Keratinocyte (primary cell): ENCODE measurements at regions not wholly inside any gene's neighbourhood (a gene's known extent, or its start where the extent isn't known, plus 50 kb on each side); places are given as distances from the start of the nearest gene placed in this dataset.

Source experiments
- DNase-seq: peaks from one replicate; pipeline ENCODE4 v3.0.0-alpha.2; 2011; ENCODE audit warnings: low read depth, missing footprints, low spot score
- FAIRE-seq: peaks from 2 replicates; lab custom pipeline; 2011; peaks lifted over from hg19 to GRCh38; lab: Jason Lieb, UNC
- H2AFZ ChIP-seq: 2 replicates; pipeline ENCODE4 v1.6.0; 2012; ENCODE audit warnings: low read length, control low read depth, inconsistent platforms; ENCODE audit not compliant: control insufficient read depth
- H3K27ac ChIP-seq: 2 replicates; pipeline ENCODE4 v1.5.1; 2011; ENCODE audit warnings: low read length; ENCODE audit not compliant: control insufficient read depth, insufficient read depth
- H3K27me3 ChIP-seq: 3 replicates; pipeline ENCODE4 v1.6.0; 2011; ENCODE audit warnings: low read length; ENCODE audit not compliant: control insufficient read depth, insufficient read depth; ENCODE audit errors: extremely low read depth
- H3K36me3 ChIP-seq, 2 experiments: 2 replicates in 1 of 2; 3 replicates in 1 of 2; pipeline ENCODE4 v1.5.1; 2011; ENCODE audit warnings: low read length in 2 of 2, mild to moderate bottlenecking in 1 of 2; ENCODE audit not compliant: control insufficient read depth in 2 of 2, insufficient read depth in 2 of 2; ENCODE audit errors: extremely low read depth in 1 of 2
- H3K4me1 ChIP-seq: 3 replicates; pipeline ENCODE4 v1.5.1; 2011; ENCODE audit warnings: low read length; ENCODE audit not compliant: control insufficient read depth, insufficient read depth; ENCODE audit errors: extremely low read depth
- H3K4me2 ChIP-seq: 3 replicates; pipeline ENCODE4 v1.6.0; 2011; ENCODE audit warnings: low read depth, low read length; ENCODE audit not compliant: control insufficient read depth, insufficient read depth; ENCODE audit errors: extremely low read depth
- H3K4me3 ChIP-seq, 3 experiments: fragments of 200-600 bp in 1 of 3; sonication (generic) in 1 of 3; 2 replicates in 2 of 3; 3 replicates in 1 of 3; pipeline ENCODE4 v1.5.1; 2011 to 2016; ENCODE audit warnings: low read length in 3 of 3, mild to moderate bottlenecking in 3 of 3, control low read depth in 2 of 3, inconsistent platforms in 1 of 3, low read depth in 1 of 3, mixed read lengths in 1 of 3, mixed run types in 1 of 3, moderate library complexity in 1 of 3; ENCODE audit not compliant: control insufficient read depth in 2 of 3, insufficient read depth in 2 of 3; ENCODE audit errors: extremely low read depth in 1 of 3
- H3K79me2 ChIP-seq: 2 replicates; pipeline ENCODE4 v1.6.0; 2012; ENCODE audit warnings: low read length; ENCODE audit not compliant: control insufficient read depth, insufficient read depth
- H3K9ac ChIP-seq: 3 replicates; pipeline ENCODE4 v1.6.0; 2011; ENCODE audit warnings: low read length; ENCODE audit not compliant: control insufficient read depth, insufficient read depth; ENCODE audit errors: extremely low read depth
- H3K9me1 ChIP-seq: 3 replicates; pipeline ENCODE4 v1.6.0; 2011; ENCODE audit warnings: low read length; ENCODE audit not compliant: control insufficient read depth, insufficient read depth; ENCODE audit errors: extremely low read depth
- H3K9me3 ChIP-seq: 2 replicates; pipeline ENCODE4 v1.5.1; 2012; ENCODE audit warnings: low read depth, low read length; ENCODE audit not compliant: control insufficient read depth
- H4K20me1 ChIP-seq: 3 replicates; pipeline ENCODE4 v1.6.0; 2011; ENCODE audit warnings: low read length; ENCODE audit not compliant: control insufficient read depth, insufficient read depth; ENCODE audit errors: extremely low read depth
- EZH2 ChIP-seq: IDR thresholded peaks from one replicate; pipeline ENCODE4 v1.6.1; 2012; ENCODE audit warnings: inconsistent platforms, mild to moderate bottlenecking, low read length, moderate library complexity
- dilution Hi-C: fragments of 300-500 bp; cut with MboI; formaldehyde crosslinking; loops from one replicate; pipeline ENCODE4 v1.7.0; 2020; ENCODE audit warnings: low sequenced_read_pairs; ENCODE audit not compliant: extremely low pct_ligation_motif_present
- TF ChIP-seq, protein P1 (sequence below), 3 experiments: IDR thresholded peaks in 1 of 3; conservative IDR thresholded peaks in 1 of 3; optimal IDR thresholded peaks in 1 of 3; 2 replicates in 2 of 3; 3 replicates in 1 of 3; pipeline versions ENCODE3 to v1.5.1; 2011; ENCODE audit warnings: low read length in 3 of 3, mild to moderate bottlenecking in 3 of 3, moderate library complexity in 2 of 3, control low read depth in 1 of 3, inconsistent platforms in 1 of 3; ENCODE audit not compliant: insufficient read depth in 2 of 3; ENCODE audit errors: extremely low read depth in 1 of 3

DNA sequence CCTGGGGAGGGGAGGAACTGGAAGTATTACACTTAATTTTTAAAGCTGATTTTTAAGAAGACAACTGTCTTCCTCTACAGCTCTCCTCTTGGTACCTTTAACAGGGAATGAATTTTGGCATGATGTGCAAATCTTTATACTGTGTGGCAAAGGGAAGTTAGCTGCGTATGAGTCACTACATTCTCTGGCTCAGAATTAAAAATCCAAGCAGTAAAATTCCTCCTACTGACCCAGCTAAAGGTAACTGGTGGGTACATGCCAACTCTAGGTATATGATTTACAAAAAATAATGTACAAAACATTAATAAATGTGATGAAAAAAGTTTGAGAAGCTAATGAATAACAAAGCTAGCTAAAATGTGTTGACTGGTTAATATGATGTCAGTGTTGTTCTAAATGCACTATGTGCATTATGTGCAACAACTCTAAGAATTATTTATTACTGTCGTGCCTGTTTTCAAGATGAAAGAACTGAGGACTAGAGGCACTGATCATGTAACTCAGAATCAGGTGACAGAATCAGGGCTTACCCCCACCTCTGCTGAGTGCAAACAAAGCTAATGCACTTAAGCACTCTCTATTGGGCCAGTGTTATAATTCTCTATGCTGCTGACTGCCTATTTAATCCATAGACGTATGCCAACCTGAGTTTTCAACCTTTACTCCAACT, 194.7 kb upstream of the CADPS start:
- no peaks in the 10 kb centered on the region for H3K9me1 ChIP-seq

DNA sequence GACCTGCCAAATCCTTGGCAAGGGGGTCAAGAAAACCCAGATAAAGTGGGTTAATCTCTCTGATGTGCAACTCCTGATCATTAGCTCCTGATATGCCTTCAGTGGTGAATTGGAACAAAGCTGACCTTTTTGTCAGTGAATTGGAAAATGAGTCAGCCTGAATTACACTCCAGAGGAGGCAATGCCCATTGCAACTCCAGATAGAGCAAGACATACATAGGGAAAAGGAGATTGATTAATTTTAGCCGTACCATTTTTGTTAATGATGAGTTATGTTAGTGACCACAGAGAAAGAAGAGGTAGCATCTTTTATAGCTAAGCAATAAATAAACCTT, 195.2 kb upstream of the CADPS start:
- H2AFZ ChIP-seq = no peak overlapping the region
- TF ChIP-seq, protein P1, sequence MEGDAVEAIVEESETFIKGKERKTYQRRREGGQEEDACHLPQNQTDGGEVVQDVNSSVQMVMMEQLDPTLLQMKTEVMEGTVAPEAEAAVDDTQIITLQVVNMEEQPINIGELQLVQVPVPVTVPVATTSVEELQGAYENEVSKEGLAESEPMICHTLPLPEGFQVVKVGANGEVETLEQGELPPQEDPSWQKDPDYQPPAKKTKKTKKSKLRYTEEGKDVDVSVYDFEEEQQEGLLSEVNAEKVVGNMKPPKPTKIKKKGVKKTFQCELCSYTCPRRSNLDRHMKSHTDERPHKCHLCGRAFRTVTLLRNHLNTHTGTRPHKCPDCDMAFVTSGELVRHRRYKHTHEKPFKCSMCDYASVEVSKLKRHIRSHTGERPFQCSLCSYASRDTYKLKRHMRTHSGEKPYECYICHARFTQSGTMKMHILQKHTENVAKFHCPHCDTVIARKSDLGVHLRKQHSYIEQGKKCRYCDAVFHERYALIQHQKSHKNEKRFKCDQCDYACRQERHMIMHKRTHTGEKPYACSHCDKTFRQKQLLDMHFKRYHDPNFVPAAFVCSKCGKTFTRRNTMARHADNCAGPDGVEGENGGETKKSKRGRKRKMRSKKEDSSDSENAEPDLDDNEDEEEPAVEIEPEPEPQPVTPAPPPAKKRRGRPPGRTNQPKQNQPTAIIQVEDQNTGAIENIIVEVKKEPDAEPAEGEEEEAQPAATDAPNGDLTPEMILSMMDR (optimal IDR thresholded peaks at IDR 0.05 in 1 of 3, IDR thresholded peaks at IDR 0.05 in 1 of 3, conservative IDR thresholded peaks at IDR 0.05 in 1 of 3; ENCODE audit: extremely low read depth in 1 of 3, insufficient read depth in 2 of 3, low read length in 3 of 3) = no peak
- TF ChIP-seq EZH2 = no peak
- dilution Hi-C loops = no loop called here
- no peak overlapping the region for H3K27ac ChIP-seq
- H4K20me1 ChIP-seq = no peaks in the 10 kb centered on the region
- H3K27me3 ChIP-seq = no peaks in the 10 kb centered on the region
- H3K4me1 ChIP-seq = no peaks in the 10 kb centered on the region
- no peaks in the 10 kb centered on the region for H3K9me1 ChIP-seq
- no peaks in the 10 kb centered on the region for H3K79me2 ChIP-seq
- no peak for FAIRE-seq
- no peak overlapping the region for H3K4me3 ChIP-seq
- no peaks in the 10 kb centered on the region for H3K9me3 ChIP-seq
- no peaks in the 10 kb centered on the region for H3K36me3 ChIP-seq
- H3K9ac ChIP-seq = no peak overlapping the region
- H3K4me2 ChIP-seq = no peak overlapping the region
- no peak for DNase-seq

More for the DNA sequence above, 194.7 kb upstream of the CADPS start:
- no peak overlapping the region for H3K9ac ChIP-seq
- no peak overlapping the region for H2AFZ ChIP-seq
- DNase-seq (no peak), FAIRE-seq (no peak)
- no peaks in the 10 kb centered on the region for H3K27me3 ChIP-seq
- H3K4me3 ChIP-seq = no peak overlapping the region
- H3K79me2 ChIP-seq = no peaks in the 10 kb centered on the region
- H3K27ac ChIP-seq = no peak overlapping the region
- dilution Hi-C loops = no loop called here
- TF ChIP-seq, protein P1 (optimal IDR thresholded peaks at IDR 0.05 in 1 of 3, IDR thresholded peaks at IDR 0.05 in 1 of 3, conservative IDR thresholded peaks at IDR 0.05 in 1 of 3; ENCODE audit: extremely low read depth in 1 of 3, insufficient read depth in 2 of 3, low read length in 3 of 3) = no peak
- TF ChIP-seq EZH2 = no peak
- H3K9me3 ChIP-seq = no peaks in the 10 kb centered on the region
- H3K36me3 ChIP-seq = no peaks in the 10 kb centered on the region
- no peaks in the 10 kb centered on the region for H4K20me1 ChIP-seq
- no peak overlapping the region for H3K4me2 ChIP-seq
- no peaks in the 10 kb centered on the region for H3K4me1 ChIP-seq
